ENCODE measurements at regions not wholly inside any gene's neighbourhood (a gene's known extent, or its start where the extent isn't known, plus 50 kb on each side); places are given as distances from the start of the nearest gene placed in this dataset.
A peak's percentile ranks its signal among the peaks of the same experiment; 100 is the strongest.

DNA sequence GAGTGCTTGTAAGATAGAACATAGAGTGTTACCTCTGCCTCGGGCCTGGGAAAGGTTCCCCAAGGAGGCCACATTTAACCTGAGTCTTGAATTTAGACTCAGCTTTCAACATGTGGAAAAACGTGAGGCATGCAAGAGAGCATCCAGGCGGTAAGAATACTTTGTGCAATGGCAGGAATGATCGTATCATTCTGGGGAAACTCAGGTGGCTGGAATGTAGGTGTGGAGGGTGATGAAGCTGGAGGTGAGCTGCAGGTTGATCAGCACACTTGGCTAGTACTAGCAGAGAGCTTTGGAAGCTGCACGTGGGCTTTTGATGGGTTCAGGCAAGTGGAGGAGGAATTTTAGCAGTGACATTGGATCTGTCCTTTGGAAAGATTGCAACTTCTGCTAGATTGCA is 270.3 kb upstream of the RAG2 start:
- Histone ChIP-seq H3K27ac (no peak overlapping the region), H3K4me3 (no peak overlapping the region), H3K9me3 (no peaks in the 10 kb centered on the region), H3K36me3 (no peaks in the 10 kb centered on the region), H3K4me1 (no peaks in the 10 kb centered on the region), H3K27me3 (no peaks in the 10 kb centered on the region)
- DNase-seq: no peak
- ATAC-seq: no peak
- TF ChIP-seq, protein P1, sequence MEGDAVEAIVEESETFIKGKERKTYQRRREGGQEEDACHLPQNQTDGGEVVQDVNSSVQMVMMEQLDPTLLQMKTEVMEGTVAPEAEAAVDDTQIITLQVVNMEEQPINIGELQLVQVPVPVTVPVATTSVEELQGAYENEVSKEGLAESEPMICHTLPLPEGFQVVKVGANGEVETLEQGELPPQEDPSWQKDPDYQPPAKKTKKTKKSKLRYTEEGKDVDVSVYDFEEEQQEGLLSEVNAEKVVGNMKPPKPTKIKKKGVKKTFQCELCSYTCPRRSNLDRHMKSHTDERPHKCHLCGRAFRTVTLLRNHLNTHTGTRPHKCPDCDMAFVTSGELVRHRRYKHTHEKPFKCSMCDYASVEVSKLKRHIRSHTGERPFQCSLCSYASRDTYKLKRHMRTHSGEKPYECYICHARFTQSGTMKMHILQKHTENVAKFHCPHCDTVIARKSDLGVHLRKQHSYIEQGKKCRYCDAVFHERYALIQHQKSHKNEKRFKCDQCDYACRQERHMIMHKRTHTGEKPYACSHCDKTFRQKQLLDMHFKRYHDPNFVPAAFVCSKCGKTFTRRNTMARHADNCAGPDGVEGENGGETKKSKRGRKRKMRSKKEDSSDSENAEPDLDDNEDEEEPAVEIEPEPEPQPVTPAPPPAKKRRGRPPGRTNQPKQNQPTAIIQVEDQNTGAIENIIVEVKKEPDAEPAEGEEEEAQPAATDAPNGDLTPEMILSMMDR (IDR thresholded peaks at IDR 0.05): no peak
- intact Hi-C loops (cut with DNase I): no loop called here

DNA sequence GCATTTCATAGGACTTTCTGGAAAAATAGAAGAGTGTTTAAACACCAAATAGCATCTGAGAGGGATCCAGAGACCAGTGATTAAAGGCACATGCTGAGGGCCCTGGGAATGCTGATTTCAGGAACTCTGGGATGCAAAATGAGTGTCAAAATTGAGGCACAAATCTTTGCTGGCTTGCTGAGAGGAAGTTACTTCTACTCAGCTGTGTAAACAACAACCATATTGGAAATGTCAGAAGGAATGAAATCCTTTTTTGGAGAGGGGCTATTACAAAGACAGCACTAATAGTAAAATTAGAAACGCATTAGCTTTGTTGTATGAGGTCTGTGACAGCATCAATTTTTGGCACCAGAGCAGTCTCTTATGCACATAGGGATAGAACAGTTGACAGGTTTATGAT is 267.8 kb upstream of the RAG2 start:
- intact Hi-C loops (cut with DNase I): no loop called here
- no peak for ATAC-seq

DNA sequence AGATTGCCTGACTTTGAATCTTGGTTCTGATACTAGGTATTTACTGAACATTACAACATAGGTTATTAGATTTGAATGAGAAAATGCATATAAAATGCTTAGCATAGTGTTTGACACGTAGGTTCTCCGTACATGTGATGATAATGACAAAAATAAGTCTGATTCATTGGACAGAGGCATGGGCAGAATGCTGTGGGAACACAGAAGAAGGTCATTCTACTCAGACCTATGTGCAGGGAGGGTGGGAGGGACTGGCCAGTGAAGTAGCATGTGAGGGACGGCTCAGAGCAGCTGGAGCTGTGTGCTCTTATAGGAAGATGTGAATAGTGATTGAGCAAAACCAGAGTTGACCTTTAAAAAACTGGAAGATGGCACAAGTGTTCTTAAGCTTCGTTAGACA is 256.8 kb upstream of the RAG2 start:
- TF ChIP-seq, protein P1 (IDR thresholded peaks at IDR 0.05): no peak
- no peaks in the 10 kb centered on the region for H3K9me3 ChIP-seq
- DNase-seq: no peak

More for the DNA sequence above, 267.8 kb upstream of the RAG2 start:
- Histone ChIP-seq H3K36me3 (no peaks in the 10 kb centered on the region), H3K4me1 (no peaks in the 10 kb centered on the region), H3K9me3 (no peaks in the 10 kb centered on the region), H3K27me3 (no peaks in the 10 kb centered on the region), H3K27ac (no peak overlapping the region), H3K4me3 (no peak overlapping the region)
- DNase-seq: no peak
- TF ChIP-seq, protein P1 (IDR thresholded peaks at IDR 0.05): no peak

DNA sequence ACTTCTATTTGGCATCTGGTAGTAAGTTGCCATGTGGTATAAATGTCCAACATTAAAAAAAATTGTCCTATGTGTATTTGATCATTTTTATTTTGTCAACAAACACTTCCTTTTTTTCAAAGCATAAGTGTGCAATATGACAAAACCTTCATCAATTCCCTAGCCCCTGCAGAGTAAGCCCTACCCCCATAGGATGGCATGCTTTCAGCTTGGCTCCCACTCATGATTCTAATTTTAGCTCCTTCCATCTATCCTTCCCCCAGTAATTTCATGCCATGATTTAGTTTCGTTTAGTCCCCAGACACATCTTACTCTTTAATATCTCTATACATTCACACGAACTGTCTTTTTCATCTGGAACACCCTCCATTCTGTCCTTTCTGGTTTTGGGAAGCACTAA is 250.6 kb upstream of the RAG2 start:
- H3K4me1 ChIP-seq: no peaks in the 10 kb centered on the region
- H3K36me3 ChIP-seq: no peaks in the 10 kb centered on the region
- H3K4me3 ChIP-seq: no peak overlapping the region
- no peak overlapping the region for H3K27ac ChIP-seq
- no peaks in the 10 kb centered on the region for H3K27me3 ChIP-seq
- H3K9me3 ChIP-seq: no peaks in the 10 kb centered on the region
- ATAC-seq (no peak), DNase-seq (peak in 1 of 4 donors; percentile 7)
- intact Hi-C loops (cut with DNase I): no loop called here
- TF ChIP-seq, protein P1 (IDR thresholded peaks at IDR 0.05): no peak

More for the DNA sequence above, 256.8 kb upstream of the RAG2 start:
- H3K27ac ChIP-seq: no peak overlapping the region
- no peaks in the 10 kb centered on the region for H3K4me1 ChIP-seq
- no peaks in the 10 kb centered on the region for H3K27me3 ChIP-seq
- no peak for ATAC-seq
- H3K36me3 ChIP-seq: no peaks in the 10 kb centered on the region
- H3K4me3 ChIP-seq: no peak overlapping the region
- intact Hi-C loops (cut with DNase I): no loop called here

DNA sequence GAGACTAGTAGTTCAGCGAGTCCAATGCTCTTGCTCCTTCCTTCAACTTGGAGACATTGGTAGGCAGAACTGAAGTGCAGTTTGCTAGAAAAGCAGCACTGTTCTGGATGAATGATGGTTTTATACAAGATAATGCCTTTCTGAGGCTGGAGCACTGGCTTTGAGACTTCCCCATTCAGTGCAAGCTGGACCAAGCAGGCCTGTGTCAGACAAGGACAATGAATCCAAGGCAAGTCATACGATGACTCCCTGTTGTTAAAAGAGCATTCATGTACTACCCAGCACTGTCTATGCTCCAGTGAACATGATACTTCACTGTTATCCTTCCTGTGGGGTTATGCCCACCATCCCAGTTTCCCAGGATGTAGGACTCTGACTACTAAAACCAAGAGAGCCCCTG is 242.3 kb upstream of the RAG2 start:
- no peaks in the 10 kb centered on the region for H3K4me1 ChIP-seq
- DNase-seq (no peak), ATAC-seq (no peak)
- H3K4me3 ChIP-seq: no peak overlapping the region
- TF ChIP-seq, protein P1 (IDR thresholded peaks at IDR 0.05): no peak
- H3K9me3 ChIP-seq: no peaks in the 10 kb centered on the region
- no peak overlapping the region for H3K27ac ChIP-seq
- no peaks in the 10 kb centered on the region for H3K27me3 ChIP-seq
- intact Hi-C loops (cut with DNase I): no loop called here
- H3K36me3 ChIP-seq: no peaks in the 10 kb centered on the region
